SW 1271 (cell line): ENCODE measurements at regions not wholly inside any gene's neighbourhood (a gene's known extent, or its start where the extent isn't known, plus 50 kb on each side); places are given as distances from the start of the nearest gene placed in this dataset.
"Not testable (repeated sequence)": the region's sequence is repeated elsewhere in the genome, so short reads cannot be mapped to it uniquely, and the experiment has no call there.

Experiments
- DNase-seq, 2 experiments: peaks; one replicate each; lab custom pipeline; 2025; lab: John Stamatoyannopoulos, UW

DNA sequence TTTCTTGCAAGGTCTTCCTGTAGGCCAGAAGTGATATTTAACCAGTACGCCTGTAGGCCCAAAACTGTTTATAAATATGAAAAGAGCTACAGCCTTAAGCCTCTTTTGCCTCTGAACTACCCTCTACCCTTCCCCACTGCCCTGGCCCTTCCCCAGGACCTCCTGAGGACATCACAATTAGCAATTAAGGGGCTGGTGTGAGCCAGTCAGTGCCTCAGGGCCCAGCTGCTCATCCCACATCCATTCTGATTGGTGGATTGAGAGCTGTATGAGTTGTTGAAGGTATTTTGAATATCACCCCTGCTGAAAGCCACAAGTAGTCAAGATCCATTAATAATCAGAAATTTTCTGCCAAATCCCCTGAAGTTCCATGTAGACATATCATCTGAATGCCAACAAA, 126.3 kb upstream of the TACR1 start:
- no peak for DNase-seq

DNA sequence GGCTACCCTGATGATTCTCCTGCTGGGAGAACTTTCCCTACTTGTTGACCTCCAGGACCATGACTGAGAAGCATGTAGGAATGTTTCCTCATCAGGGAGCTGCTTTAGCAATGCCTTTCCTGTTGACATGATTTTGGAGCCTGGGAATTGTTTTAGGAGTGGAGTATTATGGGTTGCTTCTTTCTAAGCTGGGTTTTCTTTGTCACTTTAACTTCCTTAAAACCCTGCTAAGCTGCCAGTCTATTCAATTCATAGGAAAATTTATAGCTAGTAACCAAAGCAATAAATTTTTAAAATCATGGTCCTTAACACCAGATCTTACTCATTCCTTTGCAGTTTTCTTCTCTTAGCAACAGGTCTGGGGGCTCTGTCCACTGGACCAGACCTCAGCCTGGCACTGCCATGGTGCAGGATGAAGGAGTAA, 125.6 kb upstream of the TACR1 start:
- DNase-seq: no peak

DNA sequence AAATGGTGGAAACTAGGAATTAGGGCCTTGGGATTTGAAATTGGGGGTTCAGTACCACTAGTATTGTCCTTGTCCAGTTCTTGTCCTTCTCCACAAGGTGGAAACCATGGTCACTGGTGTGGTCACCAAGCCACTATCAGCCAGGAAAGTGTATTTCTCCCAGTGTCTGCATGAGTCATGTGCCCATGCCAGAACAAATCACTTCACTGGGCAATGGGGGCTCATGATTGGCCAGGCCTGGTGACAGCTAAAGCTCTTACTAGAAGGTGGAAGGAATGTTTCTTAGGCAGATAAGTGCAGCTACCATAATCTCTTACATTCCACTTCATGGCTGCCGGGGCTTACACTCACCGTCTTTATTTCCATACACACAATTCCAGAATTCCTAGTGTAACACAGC, 124.8 kb upstream of the TACR1 start:
- no peak for DNase-seq

DNA sequence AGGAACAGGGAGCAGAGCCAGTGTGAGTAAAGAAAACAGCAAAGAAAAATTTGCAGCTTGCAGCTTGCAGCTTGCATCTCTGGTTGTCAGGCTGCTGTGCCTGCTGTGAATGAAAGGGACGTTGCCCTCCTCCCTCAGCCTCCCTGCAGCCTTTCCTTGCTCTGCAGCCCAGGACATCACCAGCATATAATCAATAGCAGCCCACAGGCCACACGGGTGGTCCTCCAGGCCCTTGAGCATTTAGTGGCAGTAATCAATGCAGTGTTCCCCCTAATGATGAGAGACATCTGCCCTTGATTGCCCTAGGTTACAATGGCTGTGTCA, 122.2 kb upstream of the TACR1 start:
- DNase-seq: no peak

DNA sequence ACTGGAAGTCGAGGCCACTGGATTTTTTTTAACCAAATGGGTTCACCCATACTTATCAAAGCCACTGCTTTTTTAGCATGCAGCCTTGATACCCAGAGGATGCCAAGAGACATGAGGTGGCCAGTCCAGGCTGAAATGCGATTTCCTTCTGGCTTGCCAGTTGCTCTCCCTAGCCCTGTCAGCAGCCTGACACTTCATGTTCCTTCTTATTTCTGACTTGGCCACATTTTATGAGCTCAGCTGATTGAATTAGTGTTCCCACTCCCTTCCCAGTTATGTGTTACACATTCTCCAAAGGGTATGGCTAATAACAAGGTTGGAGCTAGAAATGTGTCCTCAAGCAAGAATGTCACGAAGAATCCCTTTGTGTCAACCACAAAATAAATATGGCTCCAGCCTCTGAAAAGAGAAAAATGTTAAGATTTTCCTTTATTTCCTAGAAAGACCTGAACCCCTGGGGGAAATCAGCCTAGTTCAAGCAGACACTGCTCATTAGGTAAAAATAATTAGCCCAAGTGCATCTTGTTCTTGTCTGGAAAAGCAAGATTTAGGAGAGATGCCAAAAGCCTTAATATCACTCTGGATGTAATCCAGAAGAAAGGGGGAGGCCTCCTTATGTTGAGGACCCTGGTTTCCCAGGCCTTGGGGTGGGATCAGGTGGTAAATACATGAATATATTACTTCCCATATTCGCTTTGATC, 121.7 kb upstream of the TACR1 start:
- no peak for DNase-seq

DNA sequence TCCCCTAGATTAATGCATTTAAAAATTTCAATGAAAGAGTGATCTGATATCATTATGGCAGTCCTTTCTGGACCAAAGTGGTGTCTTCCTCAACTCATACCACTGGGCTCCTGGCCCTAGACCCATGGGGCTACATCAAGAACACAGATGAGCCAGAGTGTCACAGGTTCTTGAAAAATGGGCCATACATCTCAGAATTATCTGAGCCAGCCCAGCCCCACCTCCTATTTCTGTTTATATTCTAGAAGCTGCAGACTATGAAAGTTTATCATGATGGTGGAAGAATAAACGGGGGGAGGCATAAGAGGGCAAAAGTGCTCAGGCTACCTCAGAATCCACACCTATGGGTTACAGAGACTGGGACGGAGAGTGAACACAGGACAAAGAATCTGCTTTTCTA, 120.6 kb upstream of the TACR1 start:
- no peak for DNase-seq

DNA sequence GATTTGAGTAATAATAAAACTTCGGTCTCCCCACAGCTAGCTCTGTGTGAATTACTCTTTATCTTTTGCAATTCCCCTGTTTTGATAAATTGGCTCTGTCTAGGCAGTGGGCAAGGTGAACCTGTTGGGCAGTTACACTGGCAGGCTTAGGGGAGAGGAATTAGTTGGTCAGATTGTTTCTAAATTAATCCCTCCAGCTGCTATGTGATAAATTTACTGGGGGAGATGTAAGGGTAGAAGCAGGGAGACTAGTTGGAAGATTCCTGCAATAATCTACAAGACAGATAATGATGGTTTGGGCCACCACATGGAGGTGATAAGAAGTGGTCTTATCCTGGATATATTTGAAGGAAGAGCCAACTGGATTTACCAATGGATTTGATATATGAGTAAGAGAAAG, 118.5 kb upstream of the TACR1 start:
- no peak for DNase-seq

DNA sequence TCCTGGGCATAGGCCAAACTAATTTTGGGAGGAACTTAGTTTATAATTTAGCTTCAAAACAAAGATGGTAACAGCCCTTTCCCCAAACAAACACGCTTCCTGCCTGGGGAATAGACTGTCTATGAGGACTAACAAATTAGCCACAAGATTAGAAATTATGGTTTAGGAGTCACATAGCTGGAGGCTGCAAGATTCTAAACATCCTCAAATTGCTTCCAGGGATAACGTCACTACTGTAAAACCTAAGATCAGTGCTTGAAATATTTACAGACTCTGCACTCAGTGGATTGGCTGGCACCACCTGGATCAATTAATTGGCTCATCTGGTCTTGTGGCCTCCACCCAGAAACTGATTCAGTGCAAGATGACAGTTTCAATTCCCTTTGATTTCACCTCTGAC, 118.0 kb upstream of the TACR1 start:
- no peak for DNase-seq

DNA sequence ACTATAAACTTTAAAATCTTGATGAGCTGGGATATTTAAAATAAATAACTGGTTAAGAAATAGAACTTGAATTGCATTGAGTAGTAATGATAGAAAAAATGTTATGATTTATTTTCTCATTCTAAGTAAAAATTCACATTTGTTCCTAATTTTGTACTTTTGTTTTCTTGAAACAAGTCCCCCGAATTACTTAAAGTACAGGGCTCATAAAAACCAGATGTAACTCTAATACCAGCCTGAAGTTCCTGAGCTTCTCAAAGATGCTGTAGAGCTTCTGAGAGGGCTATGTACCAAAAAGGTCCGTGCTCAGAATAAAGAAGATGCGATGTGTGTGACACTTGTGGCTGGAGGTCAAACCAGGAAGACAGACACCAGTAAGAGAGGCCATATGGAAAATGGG, 116.1 kb upstream of the TACR1 start:
- no peak for DNase-seq

DNA sequence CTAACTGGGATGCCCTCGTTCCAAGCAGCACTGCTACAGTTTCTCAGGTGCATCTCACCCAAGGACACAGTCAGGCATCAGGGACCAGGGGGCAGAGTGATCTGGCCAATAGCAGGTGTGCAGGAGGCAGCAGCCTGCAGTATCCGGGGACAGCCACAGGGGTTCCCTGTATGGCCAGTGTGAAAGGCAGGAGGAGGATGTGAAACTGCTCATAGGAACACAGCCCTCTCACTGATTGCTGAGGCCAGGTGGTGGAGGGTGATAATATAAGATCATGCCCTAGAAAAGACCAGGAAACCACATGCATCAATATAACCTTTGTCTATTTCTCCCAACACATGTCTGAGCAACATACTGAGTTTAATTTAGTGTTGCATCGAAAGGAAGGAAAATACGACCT, 112.7 kb upstream of the TACR1 start:
- peak in 1 of 2 experiments; percentile 7 for DNase-seq

DNA sequence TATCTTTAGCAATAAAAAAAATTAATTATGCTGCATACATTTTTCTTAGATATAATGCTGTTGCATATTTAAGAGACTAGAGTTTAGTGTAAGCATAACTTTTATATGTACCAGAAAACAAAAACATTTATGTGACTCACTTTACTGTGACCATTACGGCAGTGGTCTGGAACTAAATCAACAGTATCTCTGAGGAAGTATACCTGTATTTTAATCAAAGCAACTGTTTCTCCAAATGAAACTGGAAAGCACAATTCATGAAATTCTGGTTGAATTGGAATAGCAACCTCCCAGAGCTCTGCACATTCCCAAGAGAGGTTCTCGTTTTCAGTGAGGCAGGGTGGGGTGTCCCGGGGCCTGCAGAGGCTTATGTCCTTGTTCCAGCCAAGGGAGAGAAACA, 112.2 kb upstream of the TACR1 start:
- no peak for DNase-seq

DNA sequence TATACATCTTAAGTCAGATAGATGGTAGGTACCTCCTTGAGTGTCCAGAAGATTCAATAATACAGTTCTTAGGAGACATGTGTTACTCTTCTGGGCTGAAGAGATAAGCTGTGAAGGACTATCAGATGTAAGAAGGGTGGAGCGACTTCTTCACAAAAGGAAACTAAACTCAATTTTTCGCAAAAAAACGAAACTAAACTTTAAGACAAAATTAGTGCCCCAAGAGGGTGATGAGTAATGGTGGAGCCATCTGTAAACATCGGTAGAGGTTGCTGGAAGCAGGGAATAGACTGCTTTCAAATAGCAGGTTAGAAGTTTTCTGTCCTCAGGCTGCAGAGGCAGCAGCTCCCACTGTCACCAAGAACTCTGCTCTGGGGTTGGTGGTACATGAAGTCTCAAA, 111.6 kb upstream of the TACR1 start:
- DNase-seq: no peak

DNA sequence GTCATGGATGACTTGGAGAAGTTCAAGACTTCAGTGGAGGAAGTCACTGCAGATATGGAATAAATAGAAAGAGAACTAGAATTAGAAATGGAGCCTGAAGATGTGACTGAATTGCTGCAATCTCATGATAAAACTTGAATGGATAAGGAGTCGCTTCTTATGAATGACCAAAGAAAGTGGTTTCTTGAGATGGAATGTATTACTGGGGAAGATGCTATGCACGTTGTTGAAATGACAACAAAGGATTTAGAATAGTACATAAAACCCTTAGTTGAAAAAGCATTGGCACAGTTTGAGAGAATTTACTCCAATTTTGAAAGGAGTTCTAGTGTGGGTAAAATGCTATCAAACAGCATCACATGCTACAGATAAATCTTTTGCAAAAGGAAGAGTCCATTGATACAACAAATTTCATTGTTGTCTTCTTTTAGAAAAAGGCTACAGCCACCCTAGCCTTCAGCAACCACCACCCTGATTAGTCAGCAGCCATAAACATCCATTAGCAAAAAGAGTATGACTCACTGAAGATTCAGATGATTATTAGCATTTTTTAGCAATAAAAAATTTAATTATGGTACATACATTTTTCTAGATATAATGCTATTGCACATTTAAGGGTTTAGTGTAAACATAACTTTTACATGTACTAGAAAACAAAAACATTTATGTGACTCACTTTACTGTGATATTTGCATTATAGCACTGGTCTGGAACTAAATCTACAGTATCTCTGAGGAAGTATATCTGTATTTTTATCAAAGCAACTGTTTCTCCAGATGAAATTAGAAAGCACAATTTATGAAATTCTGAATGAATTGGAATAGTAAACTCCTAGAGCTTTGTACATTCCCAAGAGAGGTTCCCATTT, 110.5 kb upstream of the TACR1 start:
- DNase-seq: no peak

DNA sequence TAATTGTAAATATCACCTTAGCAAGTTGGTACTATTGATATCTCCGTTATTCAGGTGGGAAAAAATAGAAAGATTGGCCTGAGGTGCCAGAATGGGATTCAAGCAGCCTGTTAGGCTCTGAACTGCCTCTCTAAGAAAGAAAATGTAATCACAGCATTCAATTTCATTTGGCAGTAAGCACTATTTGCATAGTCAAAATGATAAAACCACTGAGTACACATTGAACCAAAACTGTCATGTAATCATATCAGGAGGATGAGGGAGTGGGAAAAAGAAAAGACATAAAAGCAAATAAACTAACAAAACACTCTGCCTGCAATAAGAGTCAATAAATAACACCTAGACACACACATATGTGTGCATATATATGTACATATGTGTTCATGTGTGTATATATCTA, 103.9 kb upstream of the TACR1 start:
- DNase-seq: no peak

DNA sequence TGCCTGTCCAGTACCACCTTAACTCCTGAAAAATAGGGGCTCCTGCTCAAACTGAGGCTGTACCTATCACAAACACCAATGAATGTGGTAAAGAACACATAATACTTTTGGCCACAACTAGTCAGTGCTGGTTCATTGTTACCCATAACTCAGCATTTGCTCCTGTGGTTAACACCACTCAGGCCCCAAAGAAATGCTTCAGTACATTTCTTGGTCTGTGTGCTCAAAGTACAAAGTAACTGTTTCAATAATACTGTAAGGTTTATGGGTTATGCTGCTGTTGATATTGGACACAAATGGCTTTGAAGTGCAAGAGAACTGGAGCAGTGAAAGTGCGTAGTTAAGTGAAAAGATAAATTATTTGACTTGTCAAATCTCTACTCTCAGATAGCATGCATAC, 95.0 kb upstream of the TACR1 start:
- no peak for DNase-seq

DNA sequence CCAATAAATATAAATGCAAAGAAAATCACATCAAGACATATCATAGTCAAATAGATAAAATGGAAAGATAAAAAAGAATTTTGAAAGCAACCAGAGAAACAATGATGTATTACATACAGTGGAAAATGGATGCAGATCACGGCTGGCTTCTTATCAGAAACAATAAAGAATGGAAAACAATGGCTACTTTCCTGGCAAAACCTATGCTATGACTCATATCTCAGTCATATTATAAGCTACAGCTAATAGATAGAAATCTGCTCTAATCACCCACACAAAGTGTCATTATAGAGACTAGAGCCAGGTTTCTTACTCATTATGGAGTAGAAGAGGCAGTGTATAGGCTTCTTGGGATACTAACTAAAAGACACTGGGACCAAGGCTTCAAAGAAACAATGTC, 93.5 kb upstream of the TACR1 start:
- no peak for DNase-seq

DNA sequence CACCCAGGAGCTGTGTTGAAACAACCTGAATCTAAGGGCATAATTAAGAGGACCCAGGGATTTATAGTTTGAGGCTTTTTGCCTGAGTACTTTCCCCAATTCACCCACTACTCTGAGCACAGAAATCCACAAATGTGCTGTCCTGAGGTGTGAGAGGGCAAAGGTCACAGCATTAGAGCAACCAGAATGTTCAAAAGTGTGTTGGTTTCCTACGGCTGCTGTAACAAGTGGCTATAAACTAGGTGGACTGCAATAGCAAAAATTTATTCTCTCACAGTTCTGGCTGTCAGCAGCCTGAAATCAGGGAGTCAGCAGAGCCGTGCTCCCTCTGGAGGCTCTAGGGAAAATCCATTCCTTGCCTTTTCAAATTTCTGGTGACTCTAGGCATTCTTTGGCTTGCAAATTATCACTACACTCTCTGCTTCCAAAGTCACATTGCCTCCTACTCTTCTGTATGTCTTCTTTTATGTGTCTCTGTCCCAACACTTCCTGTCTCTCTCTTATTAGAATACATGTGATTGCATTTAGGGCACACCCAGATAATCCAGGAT, 91.4 kb upstream of the TACR1 start:
- no peak for DNase-seq

DNA sequence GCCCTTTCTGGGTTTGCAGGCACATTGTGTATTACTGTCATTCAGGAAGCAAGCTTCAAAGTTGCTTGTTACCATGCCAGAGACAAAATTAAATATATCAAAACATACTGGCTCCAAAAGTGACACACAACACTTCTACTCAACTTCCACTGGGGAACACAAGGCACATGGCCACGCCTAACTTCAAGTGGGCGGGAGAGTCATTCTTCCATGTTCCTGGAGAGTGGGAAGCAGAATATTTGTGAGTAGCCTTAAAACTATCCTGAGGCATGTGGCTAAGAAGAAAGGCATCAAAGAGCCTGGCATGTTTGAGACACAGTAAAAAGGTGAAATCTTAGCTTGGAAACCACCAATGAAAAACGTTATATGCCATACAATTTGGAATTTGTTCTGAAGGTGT, 90.5 kb upstream of the TACR1 start:
- DNase-seq: no peak

DNA sequence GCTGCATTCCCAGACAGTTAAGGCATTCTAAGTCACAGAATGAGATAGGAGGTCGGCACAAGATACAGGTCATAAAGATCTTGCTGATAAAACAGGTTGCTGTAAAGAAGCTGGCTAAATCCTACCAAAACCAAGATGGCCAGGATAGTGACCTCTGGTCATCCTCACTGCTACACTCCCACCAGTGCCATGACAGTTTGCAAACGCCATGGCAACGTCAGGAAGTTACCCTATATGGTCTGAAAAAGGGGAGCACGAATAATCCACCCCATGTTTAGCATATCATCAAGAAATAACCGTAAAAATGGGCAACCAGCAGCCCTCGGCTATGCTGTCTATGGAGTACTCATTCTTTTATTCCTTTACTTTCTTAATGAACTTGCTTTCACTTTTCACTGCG, 89.9 kb upstream of the TACR1 start:
- not testable (repeated sequence) for DNase-seq

DNA sequence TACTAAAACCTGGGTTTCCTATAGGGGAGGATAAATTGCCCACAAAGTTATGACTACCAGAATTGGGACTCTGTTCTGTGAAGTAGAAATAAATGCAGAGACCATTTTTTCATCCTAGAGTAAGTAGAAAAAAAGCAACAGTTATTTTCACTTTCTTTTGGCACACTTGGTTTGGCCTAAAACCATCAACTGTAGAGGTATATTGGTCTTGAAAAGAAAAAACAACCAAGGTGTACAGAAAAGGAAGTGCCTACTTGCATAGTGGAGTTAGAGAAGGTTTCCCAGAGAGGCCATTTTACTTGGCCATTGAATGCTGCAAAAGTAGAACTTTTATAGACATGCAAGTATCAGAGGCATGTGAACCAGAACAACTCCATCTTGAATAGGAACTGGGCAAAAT, 89.4 kb upstream of the TACR1 start:
- no peak for DNase-seq

DNA sequence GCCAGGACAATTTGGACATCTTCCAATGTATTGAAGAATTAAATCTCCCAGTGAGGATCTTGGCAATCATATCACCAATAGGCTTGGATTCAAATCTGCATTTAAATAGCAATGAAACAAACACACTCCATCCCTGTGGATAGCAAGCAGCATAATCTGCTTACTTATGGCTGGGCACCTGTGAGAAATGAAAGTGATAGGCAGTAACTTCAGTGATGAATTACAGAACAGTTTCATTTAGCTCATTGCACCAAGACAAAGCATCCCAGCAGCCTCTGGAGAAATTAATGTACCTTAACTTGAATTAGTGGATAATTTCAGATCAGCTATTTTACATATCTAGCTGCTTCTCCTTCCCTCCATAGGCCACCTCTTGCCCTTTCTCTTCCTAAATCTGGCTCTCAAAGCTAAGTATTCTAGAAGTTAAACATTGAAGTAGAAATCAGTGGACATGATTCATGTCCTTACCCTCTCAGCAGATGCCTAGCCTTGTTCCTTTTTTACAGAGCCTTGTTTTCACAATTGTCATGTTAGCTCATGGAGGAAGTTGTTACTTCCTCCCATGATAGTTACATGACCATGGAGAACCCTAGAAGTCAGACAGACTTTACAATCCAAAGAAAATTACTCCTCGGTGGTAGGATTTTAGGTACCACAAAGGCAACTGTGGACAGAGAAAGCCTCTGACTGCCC, 88.5 kb upstream of the TACR1 start:
- no peak for DNase-seq

DNA sequence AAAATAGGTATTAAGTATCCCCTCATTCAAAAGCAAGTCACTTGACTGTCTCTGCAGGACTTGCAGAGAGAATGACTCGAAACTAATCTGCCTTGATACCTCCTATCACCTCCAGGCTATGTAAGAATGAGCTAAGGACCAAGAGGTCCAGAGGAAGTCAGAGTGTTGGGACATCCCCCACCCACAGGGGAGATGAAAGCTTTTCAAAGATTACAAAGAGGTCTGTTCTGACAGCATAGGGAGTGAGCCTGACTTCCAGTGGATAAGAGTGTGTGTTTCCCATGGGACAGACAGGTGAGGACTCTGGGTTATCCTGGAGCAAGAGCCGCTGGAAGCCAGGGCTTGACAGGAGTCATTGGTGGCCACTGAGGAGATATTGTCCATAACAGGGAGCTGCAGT, 85.0 kb upstream of the TACR1 start:
- no peak for DNase-seq

DNA sequence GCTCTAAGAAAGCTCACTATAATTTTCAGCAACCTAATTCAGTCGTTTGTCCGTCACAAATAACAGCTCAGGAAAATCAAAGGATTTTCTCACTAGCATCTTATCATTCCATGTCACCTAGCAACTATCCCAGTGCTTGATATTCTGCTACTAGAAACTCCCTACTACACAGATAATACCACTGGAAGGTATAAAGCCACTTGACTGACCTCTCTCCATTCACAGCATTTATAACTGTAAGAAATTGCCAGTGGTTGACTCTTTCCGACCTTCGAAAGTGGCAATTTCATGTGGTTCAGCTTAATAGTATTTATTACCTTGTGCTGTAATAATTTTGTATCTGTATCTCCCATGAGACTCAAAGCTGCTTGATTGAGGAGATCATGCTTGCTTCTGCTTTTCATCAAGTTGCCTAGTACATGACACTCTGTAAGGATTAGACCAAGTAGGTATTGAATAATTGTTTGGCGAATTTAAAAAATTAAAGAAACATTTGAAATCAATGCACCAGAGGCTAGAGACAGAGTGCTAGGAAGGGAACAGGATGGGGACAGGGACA, 79.6 kb upstream of the TACR1 start:
- DNase-seq: no peak
